Neural progenitor cell (in vitro differentiated cells): ENCODE measurements at regions not wholly inside any gene's neighbourhood (a gene's known extent, or its start where the extent isn't known, plus 50 kb on each side); places are given as distances from the start of the nearest gene placed in this dataset.

ENCODE experiments used
- EZH2 ChIP-seq: fragments of 200-600 bp; sonication (generic); IDR thresholded peaks from 2 replicates; pipeline ENCODE4 v1.6.1; 2017; ENCODE audit warnings: antibody characterized with exemption, mild to moderate bottlenecking, moderate library complexity
- TF ChIP-seq, protein P1 (sequence below): fragments of 200-600 bp; sonication (generic); IDR thresholded peaks from 2 replicates; pipeline ENCODE4 v1.5.1; 2017; ENCODE audit warnings: antibody characterized with exemption, mild to moderate bottlenecking

- TF ChIP-seq, protein P1, sequence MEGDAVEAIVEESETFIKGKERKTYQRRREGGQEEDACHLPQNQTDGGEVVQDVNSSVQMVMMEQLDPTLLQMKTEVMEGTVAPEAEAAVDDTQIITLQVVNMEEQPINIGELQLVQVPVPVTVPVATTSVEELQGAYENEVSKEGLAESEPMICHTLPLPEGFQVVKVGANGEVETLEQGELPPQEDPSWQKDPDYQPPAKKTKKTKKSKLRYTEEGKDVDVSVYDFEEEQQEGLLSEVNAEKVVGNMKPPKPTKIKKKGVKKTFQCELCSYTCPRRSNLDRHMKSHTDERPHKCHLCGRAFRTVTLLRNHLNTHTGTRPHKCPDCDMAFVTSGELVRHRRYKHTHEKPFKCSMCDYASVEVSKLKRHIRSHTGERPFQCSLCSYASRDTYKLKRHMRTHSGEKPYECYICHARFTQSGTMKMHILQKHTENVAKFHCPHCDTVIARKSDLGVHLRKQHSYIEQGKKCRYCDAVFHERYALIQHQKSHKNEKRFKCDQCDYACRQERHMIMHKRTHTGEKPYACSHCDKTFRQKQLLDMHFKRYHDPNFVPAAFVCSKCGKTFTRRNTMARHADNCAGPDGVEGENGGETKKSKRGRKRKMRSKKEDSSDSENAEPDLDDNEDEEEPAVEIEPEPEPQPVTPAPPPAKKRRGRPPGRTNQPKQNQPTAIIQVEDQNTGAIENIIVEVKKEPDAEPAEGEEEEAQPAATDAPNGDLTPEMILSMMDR: no peak
- no peak for TF ChIP-seq EZH2
Measured at GRCh38 chr1:14160781-14161180, 437.7 kb upstream of the KAZN start.
